ENCODE measurements at regions not wholly inside any gene's neighbourhood (a gene's known extent, or its start where the extent isn't known, plus 50 kb on each side); places are given as distances from the start of the nearest gene placed in this dataset.

DNA sequence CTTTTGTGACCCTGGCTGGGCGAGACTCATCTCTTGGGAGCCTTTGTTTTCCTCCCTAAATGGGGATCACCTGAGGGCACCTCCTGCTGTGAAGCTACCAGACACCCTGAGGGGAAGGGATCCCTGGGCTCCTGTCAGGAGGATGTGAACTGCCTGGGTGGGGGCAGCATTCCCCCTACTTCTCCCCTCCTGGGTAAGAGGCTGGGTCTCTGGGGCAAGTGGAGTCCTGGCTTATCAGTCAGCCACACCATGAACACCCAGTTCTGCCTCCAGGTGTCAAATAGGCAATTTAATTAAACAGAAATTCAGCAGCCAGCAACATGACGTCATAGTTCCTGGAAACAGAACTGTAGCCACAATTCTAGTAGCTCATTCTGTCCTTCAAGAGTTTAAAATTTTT lies 97.7 kb upstream of the RET start:
- no peaks in the 10 kb centered on the region for H3K27me3 ChIP-seq (ENCODE audit: insufficient read depth, low read length)

More for the DNA sequence above, 97.7 kb upstream of the RET start:
- H3K9ac ChIP-seq (ENCODE audit: extremely low read depth, insufficient read length, low read length): no peak overlapping the region
- no peak overlapping the region for H3T11ph ChIP-seq (ENCODE audit: low read length)
- no peak overlapping the region for H3K23ac ChIP-seq (ENCODE audit: insufficient read length, low read depth, low read length)
- WGBS (ENCODE audit: extremely low coverage, insufficient read length, low lambda C conversion rate): no CpG with 5 or more reads among the region's 2 CpGs
- Mint-ChIP-seq H3K4me1 (peaks cover 0 to 10% of the 10 kb centered on the region in 2 experiments; a peak in 2 of 4 replicates), H3K27ac (no peak overlapping the region; a peak in 1 of 7 replicates), H3K36me3 (ENCODE audit: insufficient read depth in 1 of 3, low read depth in 3 of 3) (no peaks in the 10 kb centered on the region), H3K9me3 (no peaks in the 10 kb centered on the region), H3K27me3 (ENCODE audit: low read depth) (no peaks in the 10 kb centered on the region; the same call in 1 of the 2 replicates), H3K4me3 (no peak overlapping the region)
- no peak overlapping the region for H4K5ac ChIP-seq (ENCODE audit: insufficient read length, low read depth, low read length)
- H2BK20ac ChIP-seq (ENCODE audit: low read depth, low read length, poor library complexity, severe bottlenecking): no peak overlapping the region
- H2AFZ ChIP-seq (ENCODE audit: low read length): no peak overlapping the region
- H3K4me2 ChIP-seq (ENCODE audit: insufficient read depth, insufficient read length, low read length): no peak overlapping the region
- no peak for DNase-seq
- H2BK120ac ChIP-seq (ENCODE audit: low read depth, low read length, poor library complexity, severe bottlenecking): no peak overlapping the region
- no peaks in the 10 kb centered on the region for H3K79me2 ChIP-seq (ENCODE audit: insufficient read depth, low read length)
- TF ChIP-seq, protein P1, sequence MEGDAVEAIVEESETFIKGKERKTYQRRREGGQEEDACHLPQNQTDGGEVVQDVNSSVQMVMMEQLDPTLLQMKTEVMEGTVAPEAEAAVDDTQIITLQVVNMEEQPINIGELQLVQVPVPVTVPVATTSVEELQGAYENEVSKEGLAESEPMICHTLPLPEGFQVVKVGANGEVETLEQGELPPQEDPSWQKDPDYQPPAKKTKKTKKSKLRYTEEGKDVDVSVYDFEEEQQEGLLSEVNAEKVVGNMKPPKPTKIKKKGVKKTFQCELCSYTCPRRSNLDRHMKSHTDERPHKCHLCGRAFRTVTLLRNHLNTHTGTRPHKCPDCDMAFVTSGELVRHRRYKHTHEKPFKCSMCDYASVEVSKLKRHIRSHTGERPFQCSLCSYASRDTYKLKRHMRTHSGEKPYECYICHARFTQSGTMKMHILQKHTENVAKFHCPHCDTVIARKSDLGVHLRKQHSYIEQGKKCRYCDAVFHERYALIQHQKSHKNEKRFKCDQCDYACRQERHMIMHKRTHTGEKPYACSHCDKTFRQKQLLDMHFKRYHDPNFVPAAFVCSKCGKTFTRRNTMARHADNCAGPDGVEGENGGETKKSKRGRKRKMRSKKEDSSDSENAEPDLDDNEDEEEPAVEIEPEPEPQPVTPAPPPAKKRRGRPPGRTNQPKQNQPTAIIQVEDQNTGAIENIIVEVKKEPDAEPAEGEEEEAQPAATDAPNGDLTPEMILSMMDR (conservative IDR thresholded peaks at IDR 0.05): no peak
- H3K4me1 ChIP-seq (ENCODE audit: insufficient read depth, low read length): no peaks in the 10 kb centered on the region
- no peak overlapping the region for H4K91ac ChIP-seq (ENCODE audit: insufficient read length, low read depth, low read length)
- H3K18ac ChIP-seq (ENCODE audit: insufficient read length, low read depth, low read length): no peak overlapping the region
- no peak overlapping the region for H3K27ac ChIP-seq (ENCODE audit: insufficient read length, low read depth, low read length)
- H3K56ac ChIP-seq (ENCODE audit: insufficient read length, low read depth, low read length): no peak overlapping the region
- peaks cover 2% of the 10 kb centered on the region for H4K20me1 ChIP-seq (ENCODE audit: control insufficient read depth, insufficient read depth, insufficient read length)
- H3K4ac ChIP-seq (ENCODE audit: low read depth, low read length): no peak overlapping the region
- H3K79me1 ChIP-seq (ENCODE audit: insufficient read depth, low read depth, low read length, poor library complexity, severe bottlenecking): no peaks in the 10 kb centered on the region
- no peak overlapping the region for H2AK5ac ChIP-seq (ENCODE audit: insufficient read length, low read length)
- H3K14ac ChIP-seq (ENCODE audit: insufficient read depth, low read length): no peak overlapping the region
- no peaks in the 10 kb centered on the region for H3K23me2 ChIP-seq (ENCODE audit: insufficient read length, low read depth, low read length, poor library complexity, severe bottlenecking)
- no peak overlapping the region for H2BK5ac ChIP-seq (ENCODE audit: insufficient read length, low read length)
- no peak overlapping the region for H2BK15ac ChIP-seq (ENCODE audit: low read depth, low read length)
- H3K9me3 ChIP-seq (ENCODE audit: control insufficient read depth, low read depth, low read length): no peaks in the 10 kb centered on the region
- H4K8ac ChIP-seq (replicated peaks; ENCODE audit: insufficient read length, low read depth, low read length): no peak overlapping the region
- no peak overlapping the region for H2BK12ac ChIP-seq (ENCODE audit: insufficient read length, low read depth, low read length)

All from H9 (cell line).